Ishikawa (cell line): ENCODE measurements at regions not wholly inside any gene's neighbourhood (a gene's known extent, or its start where the extent isn't known, plus 50 kb on each side); places are given as distances from the start of the nearest gene placed in this dataset.

Source experiments
- EP300 ChIP-seq: IDR thresholded peaks from 2 replicates; pipeline ENCODE4 v1.6.1; 2012; ENCODE audit warnings: borderline replicate concordance
- ZBTB7A ChIP-seq: IDR thresholded peaks from 2 replicates; pipeline ENCODE4 v1.6.1; 2012; ENCODE audit warnings: low read depth

DNA sequence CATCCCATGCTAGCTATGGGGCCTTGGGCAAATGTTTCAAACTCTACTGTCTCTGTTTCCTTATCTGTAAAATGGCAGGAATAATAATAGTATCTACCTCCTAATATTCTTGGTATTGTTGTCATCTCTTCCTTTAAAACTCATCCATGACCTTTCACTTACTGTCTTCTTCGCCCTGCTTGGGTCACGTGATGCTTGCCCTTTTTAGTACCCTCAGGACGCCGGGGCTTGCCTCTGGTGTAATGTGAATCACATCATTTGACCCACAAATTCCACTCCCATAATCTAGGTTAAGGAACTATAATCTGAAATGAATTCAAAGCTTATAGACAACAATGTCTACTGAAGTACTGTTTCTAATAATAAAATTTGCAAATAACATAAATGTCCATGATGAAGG lies 162.7 kb downstream of the DRD1 start:
- TF ChIP-seq EP300 (no peak), ZBTB7A (no peak)
